KOPT-K1 (cell line): ENCODE measurements at regions not wholly inside any gene's neighbourhood (a gene's known extent, or its start where the extent isn't known, plus 50 kb on each side); places are given as distances from the start of the nearest gene placed in this dataset.
"Not testable (repeated sequence)": the region's sequence is repeated elsewhere in the genome, so short reads cannot be mapped to it uniquely, and the experiment has no call there.

ENCODE experiments used
- H3K27ac ChIP-seq: fragments of 200-600 bp; sonication (generic); 2 replicates; pipeline ENCODE4 v1.5.1; 2016; ENCODE audit warnings: antibody characterized with exemption, mild to moderate bottlenecking, low read depth, low read length; ENCODE audit not compliant: poor library complexity, severe bottlenecking
- H3K36me3 ChIP-seq: fragments of 200-600 bp; sonication (generic); 2 replicates; pipeline ENCODE4 v1.5.1; 2017; ENCODE audit warnings: antibody characterized with exemption, mild to moderate bottlenecking, low read length, moderate library complexity; ENCODE audit not compliant: insufficient read depth
- H3K9me3 ChIP-seq: fragments of 200-600 bp; sonication (generic); 2 replicates; pipeline ENCODE4 v1.5.1; 2017; ENCODE audit warnings: antibody characterized with exemption, low read length, mild to moderate bottlenecking; ENCODE audit not compliant: insufficient read depth, poor library complexity, severe bottlenecking

- no peaks in the 10 kb centered on the region for H3K36me3 ChIP-seq
- no peaks in the 10 kb centered on the region for H3K9me3 ChIP-seq
These were observed 935.4 kb upstream of the GRIA3 start for GRCh38 chrX:122248681-122249080.

GRCh38 chrX:122252454-122252853 lies 931.6 kb upstream of the GRIA3 start:
- Histone ChIP-seq H3K27ac (no peak overlapping the region), H3K9me3 (no peaks in the 10 kb centered on the region), H3K36me3 (no peaks in the 10 kb centered on the region)

More at GRCh38 chrX:122248681-122249080, 935.4 kb upstream of the GRIA3 start:
- no peak overlapping the region for H3K27ac ChIP-seq

- no peaks in the 10 kb centered on the region for H3K9me3 ChIP-seq
- no peak overlapping the region for H3K27ac ChIP-seq
- H3K36me3 ChIP-seq: no peaks in the 10 kb centered on the region
These were observed 915.7 kb upstream of the GRIA3 start for GRCh38 chrX:122268353-122268752.

GRCh38 chrX:122269243-122269781 lies 914.8 kb upstream of the GRIA3 start:
- H3K27ac ChIP-seq: no peak overlapping the region
- H3K9me3 ChIP-seq: no peaks in the 10 kb centered on the region

GRCh38 chrX:122270809-122271494 lies 913.1 kb upstream of the GRIA3 start:
- H3K36me3 ChIP-seq: no peaks in the 10 kb centered on the region
- no peaks in the 10 kb centered on the region for H3K9me3 ChIP-seq
- no peak overlapping the region for H3K27ac ChIP-seq

More at GRCh38 chrX:122269243-122269781, 914.8 kb upstream of the GRIA3 start:
- no peaks in the 10 kb centered on the region for H3K36me3 ChIP-seq

GRCh38 chrX:122272011-122272410 lies 912.1 kb upstream of the GRIA3 start:
- Histone ChIP-seq H3K36me3 (no peaks in the 10 kb centered on the region), H3K9me3 (no peaks in the 10 kb centered on the region), H3K27ac (no peak overlapping the region)

- H3K27ac ChIP-seq: no peak overlapping the region
- no peaks in the 10 kb centered on the region for H3K9me3 ChIP-seq
- H3K36me3 ChIP-seq: no peaks in the 10 kb centered on the region
These were observed 904.3 kb upstream of the GRIA3 start for GRCh38 chrX:122279746-122280145.

- H3K27ac ChIP-seq, H3K36me3 ChIP-seq, H3K9me3 ChIP-seq: not testable (repeated sequence)
These were observed 884.3 kb upstream of the GRIA3 start for GRCh38 chrX:122299822-122300221.

GRCh38 chrX:122301491-122301890 lies 882.6 kb upstream of the GRIA3 start:
- Histone ChIP-seq H3K9me3 (no peaks in the 10 kb centered on the region), H3K27ac (no peak overlapping the region), H3K36me3 (no peaks in the 10 kb centered on the region)

- no peaks in the 10 kb centered on the region for H3K36me3 ChIP-seq
- no peak overlapping the region for H3K27ac ChIP-seq
- no peaks in the 10 kb centered on the region for H3K9me3 ChIP-seq
These were observed 880.3 kb upstream of the GRIA3 start for GRCh38 chrX:122303761-122304160.

GRCh38 chrX:122344816-122345215 lies 839.3 kb upstream of the GRIA3 start:
- H3K36me3 ChIP-seq: no peaks in the 10 kb centered on the region
- H3K9me3 ChIP-seq: no peaks in the 10 kb centered on the region
- no peak overlapping the region for H3K27ac ChIP-seq

GRCh38 chrX:122363112-122363795 lies 820.8 kb upstream of the GRIA3 start:
- H3K36me3 ChIP-seq: no peaks in the 10 kb centered on the region
- H3K9me3 ChIP-seq: no peaks in the 10 kb centered on the region
- no peak overlapping the region for H3K27ac ChIP-seq

- H3K27ac ChIP-seq, H3K36me3 ChIP-seq, H3K9me3 ChIP-seq: not testable (repeated sequence)
These were observed 808.5 kb upstream of the GRIA3 start for GRCh38 chrX:122375533-122375932.

GRCh38 chrX:122389005-122389404 lies 795.1 kb upstream of the GRIA3 start:
- H3K9me3 ChIP-seq: no peaks in the 10 kb centered on the region
- no peak overlapping the region for H3K27ac ChIP-seq
- no peaks in the 10 kb centered on the region for H3K36me3 ChIP-seq

- H3K36me3 ChIP-seq: no peaks in the 10 kb centered on the region
- H3K9me3 ChIP-seq: no peaks in the 10 kb centered on the region
- H3K27ac ChIP-seq: no peak overlapping the region
These were observed 765.3 kb upstream of the GRIA3 start for GRCh38 chrX:122418758-122419157.
